Fibroblast of lung (primary cell): ENCODE measurements at regions not wholly inside any gene's neighbourhood (a gene's known extent, or its start where the extent isn't known, plus 50 kb on each side); places are given as distances from the start of the nearest gene placed in this dataset.
"Not testable (repeated sequence)": the region's sequence is repeated elsewhere in the genome, so short reads cannot be mapped to it uniquely, and the experiment has no call there.

Source experiments
- DNase-seq, 2 donors: peaks; one replicate each; pipeline versions ENCODE4 v3.0.0 to v3.0.0-alpha.2; 2010; ENCODE audit warnings: low read depth in 2 of 2
- H2AFZ ChIP-seq: 2 replicates; pipeline ENCODE4 v1.5.1; 2012; ENCODE audit warnings: low read length, control low read depth, inconsistent platforms
- H3K27ac ChIP-seq: 2 replicates; pipeline ENCODE4 v1.5.1; 2011; ENCODE audit warnings: low read length, control low read depth; ENCODE audit not compliant: insufficient read depth
- H3K27me3 ChIP-seq: 2 replicates; pipeline ENCODE4 v1.5.1; 2011; ENCODE audit warnings: mild to moderate bottlenecking, low read length; ENCODE audit not compliant: control insufficient read depth, insufficient read depth
- H3K36me3 ChIP-seq: 2 replicates; pipeline ENCODE4 v1.5.1; 2011; ENCODE audit warnings: low read length; ENCODE audit not compliant: control insufficient read depth, insufficient read depth
- H3K4me1 ChIP-seq: 2 replicates; pipeline ENCODE4 v1.5.1; 2011; ENCODE audit warnings: low read length; ENCODE audit not compliant: control insufficient read depth, insufficient read depth; ENCODE audit errors: extremely low read depth
- H3K4me2 ChIP-seq: 2 replicates; pipeline ENCODE4 v1.5.1; 2011; ENCODE audit warnings: low read length, control low read depth; ENCODE audit not compliant: insufficient read depth; ENCODE audit errors: extremely low read depth
- H3K4me3 ChIP-seq, 4 experiments: fragments of 200-600 bp in 1 of 4; sonication (generic) in 1 of 4; replicated peaks in 1 of 4; 2 replicates each; pipeline ENCODE4 v1.5.1; 2011 to 2016; ENCODE audit warnings: low read length in 4 of 4, low read depth in 3 of 4, mild to moderate bottlenecking in 3 of 4, control low read depth in 2 of 4, inconsistent platforms in 1 of 4, mixed read lengths in 1 of 4; ENCODE audit not compliant: insufficient read depth in 1 of 4; ENCODE audit errors: control extremely low read depth in 1 of 4
- H3K79me2 ChIP-seq: 2 replicates; pipeline ENCODE4 v1.5.1; 2012; ENCODE audit warnings: mild to moderate bottlenecking, low read length, inconsistent platforms; ENCODE audit not compliant: control insufficient read depth, insufficient read depth
- H3K9ac ChIP-seq: 2 replicates; pipeline ENCODE4 v1.5.1; 2011; ENCODE audit warnings: mild to moderate bottlenecking, low read length, control low read depth; ENCODE audit not compliant: insufficient read depth
- H3K9me3 ChIP-seq: 2 replicates; pipeline ENCODE4 v1.5.1; 2012; ENCODE audit warnings: low read depth, low read length; ENCODE audit not compliant: control insufficient read depth, insufficient read depth
- H4K20me1 ChIP-seq: 2 replicates; pipeline ENCODE4 v1.5.1; 2011; ENCODE audit warnings: low read length; ENCODE audit not compliant: control insufficient read depth, insufficient read depth; ENCODE audit errors: extremely low read depth
- CTCF ChIP-seq, 2 donors: IDR thresholded peaks in 1 of 2; conservative IDR thresholded peaks in 1 of 2; 1 replicate in 1 of 2; 2 replicates in 1 of 2; pipeline ENCODE4 v1.5.1; 2011 to 2012; ENCODE audit warnings: low read length in 2 of 2, control low read depth in 1 of 2, inconsistent platforms in 1 of 2, low read depth in 1 of 2, mild to moderate bottlenecking in 1 of 2
- EZH2 ChIP-seq: IDR thresholded peaks from 2 replicates; pipeline ENCODE4 v1.5.1; 2012; ENCODE audit warnings: low read length, control low read depth, mild to moderate bottlenecking; ENCODE audit errors: missing control alignments

GRCh38 chr12:124091835-124092234 is 118.8 kb downstream of the ZNF664 start:
- Histone ChIP-seq H2AFZ (no peak overlapping the region), H3K79me2 (no peaks in the 10 kb centered on the region), H3K4me3 (no peak overlapping the region), H3K4me1 (no peaks in the 10 kb centered on the region), H4K20me1 (no peaks in the 10 kb centered on the region), H3K36me3 (no peaks in the 10 kb centered on the region), H3K9me3 (peaks cover 5% of the 10 kb centered on the region), H3K4me2 (no peak overlapping the region), H3K9ac (no peak overlapping the region), H3K27me3 (no peaks in the 10 kb centered on the region), H3K27ac (no peak overlapping the region)
- TF ChIP-seq EZH2 (no peak), CTCF (conservative IDR thresholded peaks at IDR 0.05 in 1 of 2, IDR thresholded peaks at IDR 0.05 in 1 of 2; ENCODE audit: low read depth in 1 of 2, low read length in 2 of 2) (no peak)
- DNase-seq, result no peak

GRCh38 chr12:124092532-124092931 is 119.5 kb downstream of the ZNF664 start:
- not testable (repeated sequence) for H3K4me2 ChIP-seq, H4K20me1 ChIP-seq, H3K27ac ChIP-seq, H3K27me3 ChIP-seq, H3K9me3 ChIP-seq, H3K4me3 ChIP-seq, DNase-seq, H3K36me3 ChIP-seq, H3K79me2 ChIP-seq, H3K9ac ChIP-seq, H3K4me1 ChIP-seq, H2AFZ ChIP-seq

- no peaks in the 10 kb centered on the region for H3K36me3 ChIP-seq
- H3K79me2 ChIP-seq, result no peaks in the 10 kb centered on the region
- H4K20me1 ChIP-seq, result no peaks in the 10 kb centered on the region
- H3K4me1 ChIP-seq, result no peaks in the 10 kb centered on the region
- H2AFZ ChIP-seq, result no peak overlapping the region
- no peak overlapping the region for H3K27ac ChIP-seq
- no peak for TF ChIP-seq EZH2
- no peak for TF ChIP-seq CTCF (conservative IDR thresholded peaks at IDR 0.05 in 1 of 2, IDR thresholded peaks at IDR 0.05 in 1 of 2; ENCODE audit: low read depth in 1 of 2, low read length in 2 of 2)
- no peak for DNase-seq
- no peak overlapping the region for H3K4me3 ChIP-seq
- H3K4me2 ChIP-seq, result no peak overlapping the region
- no peak overlapping the region for H3K9ac ChIP-seq
- H3K9me3 ChIP-seq, result peaks cover 5% of the 10 kb centered on the region
- H3K27me3 ChIP-seq, result peaks cover 6% of the 10 kb centered on the region
These were observed 120.3 kb downstream of the ZNF664 start for GRCh38 chr12:124093297-124093696.
